IMR-90 (cell line): ENCODE measurements at regions not wholly inside any gene's neighbourhood (a gene's known extent, or its start where the extent isn't known, plus 50 kb on each side); places are given as distances from the start of the nearest gene placed in this dataset.

Source experiments
- ATAC-seq: fragments of 200-7000 bp; cut with Tn5 transposase; 2 replicates; pipeline ENCODE4 v1.9.1; 2020; ENCODE audit warnings: low read depth, mild to moderate bottlenecking, moderate library complexity
- BruUV-seq: library from RNA; stranded (reverse); fragments of 400-500 nt; replicated peaks from 2 replicates; lab custom pipeline; 2021; lab: Mats Ljungman, UMichigan
- CTCF ChIA-PET: fragments of 300-600 bp; formaldehyde crosslinking; extraction: SDS; loops from one replicate; lab custom pipeline; 2021; ENCODE audit warnings: antibody characterized with exemption; lab: Yijun Ruan, JAX
- POLR2A ChIA-PET: fragments of 300-600 bp; sonication (Branson Sonifier 250); formaldehyde crosslinking; loops from one replicate; lab custom pipeline; 2022; ENCODE audit warnings: antibody characterized with exemption; ENCODE audit not compliant: unreplicated experiment; lab: Charles Lee
- DNase-seq: peaks from one replicate; pipeline ENCODE4 v3.0.0; 2013
- H2AFZ ChIP-seq: replicated peaks from 2 replicates; pipeline ENCODE3; 2013; ENCODE audit warnings: low read length, mild to moderate bottlenecking; ENCODE audit not compliant: poor library complexity
- H2AK5ac ChIP-seq: 2 replicates; pipeline ENCODE4 v1.6.1; 2013; ENCODE audit warnings: low read depth, low read length, inconsistent platforms
- H2AK9ac ChIP-seq: replicated peaks from 2 replicates; pipeline ENCODE3; 2013; ENCODE audit warnings: mild to moderate bottlenecking, low read depth, low read length, moderate library complexity; ENCODE audit not compliant: poor library complexity
- H2BK120ac ChIP-seq: 2 replicates; pipeline ENCODE4 v1.6.1; 2013; ENCODE audit warnings: low read depth, low read length, inconsistent platforms
- H2BK15ac ChIP-seq: 3 replicates; pipeline ENCODE4 v1.6.1; 2013; ENCODE audit warnings: low read depth, low read length, inconsistent platforms
- H2BK20ac ChIP-seq: 2 replicates; pipeline ENCODE4 v1.6.1; 2013; ENCODE audit warnings: low read depth, mild to moderate bottlenecking, inconsistent platforms, low read length, moderate library complexity
- H2BK5ac ChIP-seq: 2 replicates; pipeline ENCODE4 v1.6.1; 2013; ENCODE audit warnings: mild to moderate bottlenecking, low read depth, low read length, inconsistent platforms; ENCODE audit not compliant: poor library complexity, severe bottlenecking
- H3K14ac ChIP-seq: replicated peaks from 2 replicates; pipeline ENCODE4 v1.6.1; 2013; ENCODE audit warnings: low read depth, low read length, inconsistent platforms
- H3K18ac ChIP-seq: 2 replicates; pipeline ENCODE4 v1.6.1; 2013; ENCODE audit warnings: low read depth, low read length, control low read depth
- H3K23ac ChIP-seq: 2 replicates; pipeline ENCODE4 v1.6.1; 2013; ENCODE audit warnings: low read depth, low read length, inconsistent platforms
- H3K27ac ChIP-seq: 2 replicates; pipeline ENCODE4 v1.5.1; 2013; ENCODE audit warnings: mild to moderate bottlenecking, control low read depth, low read length; ENCODE audit not compliant: insufficient read depth
- H3K27me3 ChIP-seq: 2 replicates; pipeline ENCODE4 v1.6.1; 2013; ENCODE audit warnings: low read length; ENCODE audit not compliant: control insufficient read depth, insufficient read depth
- H3K36me3 ChIP-seq: 2 replicates; pipeline ENCODE4 v1.6.1; 2013; ENCODE audit warnings: low read length, mixed read lengths; ENCODE audit not compliant: control insufficient read depth, insufficient read depth
- H3K4ac ChIP-seq: 2 replicates; pipeline ENCODE4 v1.6.1; 2013; ENCODE audit warnings: low read depth, low read length, inconsistent platforms
- H3K4me1 ChIP-seq: 2 replicates; pipeline ENCODE4 v1.6.1; 2013; ENCODE audit warnings: low read length, mixed read lengths; ENCODE audit not compliant: control insufficient read depth, insufficient read depth
- H3K4me2 ChIP-seq: 2 replicates; pipeline ENCODE4 v1.6.1; 2013; ENCODE audit warnings: low read depth, mild to moderate bottlenecking, control low read depth, low read length, moderate library complexity
- H3K4me3 ChIP-seq: 2 replicates; pipeline ENCODE4 v1.5.1; 2013; ENCODE audit warnings: low read depth, mild to moderate bottlenecking, control low read depth, low read length, moderate library complexity; ENCODE audit not compliant: insufficient read depth
- H3K56ac ChIP-seq: 2 replicates; pipeline ENCODE4 v1.6.1; 2013; ENCODE audit warnings: low read length, inconsistent platforms; ENCODE audit not compliant: insufficient read depth; ENCODE audit errors: extremely low read depth
- H3K79me1 ChIP-seq, 2 experiments: 2 replicates each; pipeline ENCODE4 v1.6.1; 2013; ENCODE audit warnings: low read length in 2 of 2, inconsistent platforms in 1 of 2, low read depth in 1 of 2
- H3K9ac ChIP-seq: 2 replicates; pipeline ENCODE4 v1.6.1; 2013; ENCODE audit warnings: low read depth, low read length, control low read depth
- H3K9me1 ChIP-seq: 2 replicates; pipeline ENCODE4 v1.6.1; 2013; ENCODE audit warnings: low read length, inconsistent platforms; ENCODE audit not compliant: insufficient read depth
- H3K9me3 ChIP-seq: 2 replicates; pipeline ENCODE4 v1.6.1; 2013; ENCODE audit warnings: low read length; ENCODE audit not compliant: control insufficient read depth, insufficient read depth
- H4K20me1 ChIP-seq: 2 replicates; pipeline ENCODE4 v1.6.1; 2013; ENCODE audit warnings: low read length, inconsistent platforms; ENCODE audit not compliant: insufficient read depth
- H4K5ac ChIP-seq: 2 replicates; pipeline ENCODE4 v1.6.1; 2013; ENCODE audit warnings: mild to moderate bottlenecking, low read depth, low read length, control low read depth
- H4K8ac ChIP-seq, 2 experiments: 2 replicates each; pipeline ENCODE4 v1.6.1; 2013; ENCODE audit warnings: low read depth in 2 of 2, low read length in 2 of 2, control low read depth in 1 of 2, inconsistent platforms in 1 of 2
- H4K91ac ChIP-seq: 2 replicates; pipeline ENCODE4 v1.6.1; 2013; ENCODE audit warnings: low read depth, low read length, inconsistent platforms; ENCODE audit not compliant: insufficient read depth
- BHLHE40 ChIP-seq: fragments of 150-350 bp; IDR thresholded peaks from 2 replicates; pipeline ENCODE4 v1.6.1; 2016; ENCODE audit warnings: mild to moderate bottlenecking, low read depth, low read length
- CHD1 ChIP-seq: IDR thresholded peaks from 2 replicates; pipeline ENCODE4 v1.6.1; 2012; ENCODE audit warnings: low read depth, low read length, improper control_type of control experiment
- ELK1 ChIP-seq: fragments of 150-350 bp; IDR thresholded peaks from 2 replicates; pipeline ENCODE4 v1.6.1; 2016; ENCODE audit warnings: low read depth, mild to moderate bottlenecking, low read length, moderate library complexity, borderline replicate concordance
- FOS ChIP-seq: fragments of 150-350 bp; IDR thresholded peaks from 2 replicates; pipeline ENCODE4 v1.6.1; 2016; ENCODE audit warnings: low read depth, low read length
- MAZ ChIP-seq: IDR thresholded peaks from 2 replicates; pipeline ENCODE4 v1.6.1; 2012; ENCODE audit warnings: low read depth, mild to moderate bottlenecking, low read length, improper control_type of control experiment, moderate library complexity, borderline replicate concordance
- MXI1 ChIP-seq: IDR thresholded peaks from 2 replicates; pipeline ENCODE4 v1.6.1; 2012; ENCODE audit warnings: low read depth, mild to moderate bottlenecking, low read length, moderate library complexity, borderline replicate concordance
- NFE2L2 ChIP-seq: fragments of 150-350 bp; IDR thresholded peaks from 2 replicates; pipeline ENCODE4 v1.6.1; 2016; ENCODE audit warnings: low read depth, mild to moderate bottlenecking, low read length
- RAD21 ChIP-seq: IDR thresholded peaks from 2 replicates; pipeline ENCODE4 v1.6.1; 2012; ENCODE audit warnings: low read length, improper control_type of control experiment
- RCOR1 ChIP-seq: IDR thresholded peaks from 2 replicates; pipeline ENCODE4 v1.6.1; 2012; ENCODE audit warnings: mild to moderate bottlenecking, low read length, improper control_type of control experiment; ENCODE audit not compliant: insufficient replicate concordance
- SMC3 ChIP-seq: fragments of 150-350 bp; IDR thresholded peaks from 2 replicates; pipeline ENCODE4 v1.6.1; 2016; ENCODE audit warnings: low read depth, mild to moderate bottlenecking, antibody characterized with exemption, low read length, moderate library complexity
- WGBS, 2 experiments: methylation state at CpG; one replicate each; pipeline versions ENCODE4 v1.1.5 to v1.1.7; 2013; ENCODE audit warnings: missing lambda C conversion rate in 2 of 2; ENCODE audit not compliant: insufficient read length in 1 of 2; ENCODE audit errors: extremely low coverage in 2 of 2; 5-methylcytosine and 5-hydroxymethylcytosine counted together
- dilution Hi-C: fragments of 300-500 bp; cut with HindIII; formaldehyde crosslinking; loops from one replicate; pipeline ENCODE4 v1.14.3; 2018; ENCODE audit warnings: low sequenced_read_pairs; ENCODE audit not compliant: unreplicated experiment
- in situ Hi-C: fragments of 300-500 bp; cut with MboI; formaldehyde crosslinking; loops from 3 replicates; pipeline ENCODE4 v1.14.3; 2019; ENCODE audit warnings: low sequenced_read_pairs, inconsistent platforms, mixed read lengths
- intact Hi-C: fragments of 100-400 bp; cut with micrococcal nuclease; formaldehyde crosslinking; loops from 2 replicates; pipeline ENCODE4 v1.10.0; 2022
- TF ChIP-seq, protein P1 (sequence below): fragments of 150-350 bp; IDR thresholded peaks from 2 replicates; pipeline ENCODE4 v1.6.1; 2017; ENCODE audit warnings: mild to moderate bottlenecking, antibody characterized with exemption, low read length, low read depth
- TF ChIP-seq, protein P2 (sequence below): conservative IDR thresholded peaks from 2 replicates; pipeline ENCODE4 v1.5.1; 2012; ENCODE audit warnings: mild to moderate bottlenecking, low read depth, low read length, improper control_type of control experiment

DNA sequence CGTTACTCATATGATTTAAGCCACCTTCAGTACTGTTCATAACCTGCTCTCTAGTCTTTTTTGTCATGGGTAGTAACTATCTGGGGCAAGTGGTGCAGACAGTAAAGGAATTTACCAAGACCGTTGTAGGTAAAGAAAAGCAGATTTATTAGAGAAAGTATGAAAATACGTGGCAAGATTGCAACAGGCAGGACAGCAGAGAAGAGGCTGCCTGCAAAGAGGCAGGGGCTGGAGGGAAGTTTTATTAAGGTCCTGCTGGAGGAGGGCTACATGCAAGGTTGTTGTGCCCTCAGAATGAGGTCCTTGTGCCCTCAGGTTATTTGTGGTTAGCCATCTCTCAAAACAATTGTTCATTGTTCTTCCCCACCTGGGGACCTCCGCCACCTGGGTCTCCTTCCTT lies 444.3 kb downstream of the BCKDHB start:
- Histone ChIP-seq H3K18ac (peak overlapping the region; percentile 81), H3K9ac (no peak overlapping the region), H3K9me3 (no peaks in the 10 kb centered on the region), H3K79me1 (no peaks in the 10 kb centered on the region), H2AFZ (no peak overlapping the region), H2AK9ac (no peak overlapping the region), H3K27ac (no peak overlapping the region), H3K4me1 (peaks cover 12% of the 10 kb centered on the region), H3K23ac (peak overlapping the region; percentile 22; the same call in 1 of the 2 replicates), H3K4me3 (no peak overlapping the region), H2BK15ac (peak overlapping the region; percentile 53; the same call in 2 of the 3 replicates), H3K4ac (peak overlapping the region; percentile 52; the same call in 1 of the 2 replicates), H2BK120ac (peak overlapping the region; percentile 72), H3K9me1 (peaks cover 8% of the 10 kb centered on the region), H3K4me2 (no peak overlapping the region), H4K91ac (peak overlapping the region; percentile 31; the same call in 1 of the 2 replicates), H3K56ac (no peak overlapping the region), H3K14ac (peak overlapping the region; percentile 4; the same call in 1 of the 2 replicates), H2BK5ac (peak overlapping the region; percentile 19), H4K8ac (peak overlapping the region in 1 of 2 experiments; percentile 11; a peak in 1 of 4 replicates), H2BK20ac (peak overlapping the region; percentile 50; the same call in 1 of the 2 replicates), H3K36me3 (no peaks in the 10 kb centered on the region), H4K5ac (peak overlapping the region; percentile 73; the same call in 1 of the 2 replicates), H2AK5ac (peak overlapping the region; percentile 78; the same call in 1 of the 2 replicates), H3K27me3 (no peaks in the 10 kb centered on the region), H4K20me1 (no peaks in the 10 kb centered on the region)
- ATAC-seq (no peak), DNase-seq (no peak)
- CTCF ChIA-PET: interaction anchor here (0.6 kb wide), 1 partner anchor 319 kb away, joined by 3 read pairs; no protein-coding TSS in a partner anchor
- intact Hi-C loops: no loop called here
- TF ChIP-seq, protein P1, sequence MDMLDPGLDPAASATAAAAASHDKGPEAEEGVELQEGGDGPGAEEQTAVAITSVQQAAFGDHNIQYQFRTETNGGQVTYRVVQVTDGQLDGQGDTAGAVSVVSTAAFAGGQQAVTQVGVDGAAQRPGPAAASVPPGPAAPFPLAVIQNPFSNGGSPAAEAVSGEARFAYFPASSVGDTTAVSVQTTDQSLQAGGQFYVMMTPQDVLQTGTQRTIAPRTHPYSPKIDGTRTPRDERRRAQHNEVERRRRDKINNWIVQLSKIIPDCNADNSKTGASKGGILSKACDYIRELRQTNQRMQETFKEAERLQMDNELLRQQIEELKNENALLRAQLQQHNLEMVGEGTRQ: no peak
- TF ChIP-seq, protein P2, sequence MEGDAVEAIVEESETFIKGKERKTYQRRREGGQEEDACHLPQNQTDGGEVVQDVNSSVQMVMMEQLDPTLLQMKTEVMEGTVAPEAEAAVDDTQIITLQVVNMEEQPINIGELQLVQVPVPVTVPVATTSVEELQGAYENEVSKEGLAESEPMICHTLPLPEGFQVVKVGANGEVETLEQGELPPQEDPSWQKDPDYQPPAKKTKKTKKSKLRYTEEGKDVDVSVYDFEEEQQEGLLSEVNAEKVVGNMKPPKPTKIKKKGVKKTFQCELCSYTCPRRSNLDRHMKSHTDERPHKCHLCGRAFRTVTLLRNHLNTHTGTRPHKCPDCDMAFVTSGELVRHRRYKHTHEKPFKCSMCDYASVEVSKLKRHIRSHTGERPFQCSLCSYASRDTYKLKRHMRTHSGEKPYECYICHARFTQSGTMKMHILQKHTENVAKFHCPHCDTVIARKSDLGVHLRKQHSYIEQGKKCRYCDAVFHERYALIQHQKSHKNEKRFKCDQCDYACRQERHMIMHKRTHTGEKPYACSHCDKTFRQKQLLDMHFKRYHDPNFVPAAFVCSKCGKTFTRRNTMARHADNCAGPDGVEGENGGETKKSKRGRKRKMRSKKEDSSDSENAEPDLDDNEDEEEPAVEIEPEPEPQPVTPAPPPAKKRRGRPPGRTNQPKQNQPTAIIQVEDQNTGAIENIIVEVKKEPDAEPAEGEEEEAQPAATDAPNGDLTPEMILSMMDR: no peak
- TF ChIP-seq BHLHE40 (no peak), NFE2L2 (no peak), RAD21 (no peak), RCOR1 (no peak), MXI1 (no peak), CHD1 (no peak), FOS (no peak), ELK1 (no peak), MAZ (no peak), SMC3 (no peak)
- POLR2A ChIA-PET: no interaction called here
- in situ Hi-C loops: no loop called here
- whole genome bisulfite sequencing, 2 experiments: 73% methylated on average over 2 of the region's 4 CpGs; no CpG with 5 or more reads in 1 of the 2 experiments
- dilution Hi-C loops: no loop called here
- no TSS peak for BruUV-seq
